MM.1S (cell line): ENCODE measurements at regions not wholly inside any gene's neighbourhood (a gene's known extent, or its start where the extent isn't known, plus 50 kb on each side); places are given as distances from the start of the nearest gene placed in this dataset.

Source experiments
- EZH2 ChIP-seq: fragments of 300-600 bp; sonication (generic); optimal IDR thresholded peaks from 2 replicates; pipeline ENCODE3; 2017; ENCODE audit warnings: low read depth, mild to moderate bottlenecking, antibody characterized with exemption, low read length, mixed read lengths
- EZH2phosphoT487 ChIP-seq: fragments of 300-600 bp; sonication (generic); IDR thresholded peaks from 2 replicates; pipeline ENCODE4 v1.6.1; 2018; ENCODE audit warnings: antibody characterized with exemption, low read length
- TF ChIP-seq, protein P1 (sequence below): fragments of 300-600 bp; sonication (generic); IDR thresholded peaks from 2 replicates; pipeline ENCODE4 v1.5.1; 2016; ENCODE audit warnings: antibody characterized with exemption, low read length, mixed read lengths

DNA sequence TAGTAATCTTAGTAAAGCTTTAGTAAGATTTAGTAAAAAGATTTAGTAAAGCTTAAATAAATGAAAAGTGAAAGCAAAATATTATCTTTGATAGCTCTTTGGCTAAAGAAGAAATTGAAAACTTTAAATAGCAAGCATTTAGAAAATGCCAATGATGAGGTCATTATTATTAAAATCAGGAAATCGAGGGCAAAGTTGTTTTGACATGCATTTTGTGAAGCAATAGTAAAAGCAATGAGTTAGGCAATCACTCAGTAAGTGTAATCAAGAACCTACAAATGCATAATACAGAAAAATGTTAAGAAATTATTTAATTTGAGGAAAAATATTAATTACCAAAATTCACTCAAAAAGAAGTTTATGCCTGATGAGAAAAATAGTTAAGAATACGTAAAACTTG is 280.3 kb upstream of the MME start:
- TF ChIP-seq EZH2phosphoT487 (no peak), EZH2 (no peak)
- TF ChIP-seq, protein P1, sequence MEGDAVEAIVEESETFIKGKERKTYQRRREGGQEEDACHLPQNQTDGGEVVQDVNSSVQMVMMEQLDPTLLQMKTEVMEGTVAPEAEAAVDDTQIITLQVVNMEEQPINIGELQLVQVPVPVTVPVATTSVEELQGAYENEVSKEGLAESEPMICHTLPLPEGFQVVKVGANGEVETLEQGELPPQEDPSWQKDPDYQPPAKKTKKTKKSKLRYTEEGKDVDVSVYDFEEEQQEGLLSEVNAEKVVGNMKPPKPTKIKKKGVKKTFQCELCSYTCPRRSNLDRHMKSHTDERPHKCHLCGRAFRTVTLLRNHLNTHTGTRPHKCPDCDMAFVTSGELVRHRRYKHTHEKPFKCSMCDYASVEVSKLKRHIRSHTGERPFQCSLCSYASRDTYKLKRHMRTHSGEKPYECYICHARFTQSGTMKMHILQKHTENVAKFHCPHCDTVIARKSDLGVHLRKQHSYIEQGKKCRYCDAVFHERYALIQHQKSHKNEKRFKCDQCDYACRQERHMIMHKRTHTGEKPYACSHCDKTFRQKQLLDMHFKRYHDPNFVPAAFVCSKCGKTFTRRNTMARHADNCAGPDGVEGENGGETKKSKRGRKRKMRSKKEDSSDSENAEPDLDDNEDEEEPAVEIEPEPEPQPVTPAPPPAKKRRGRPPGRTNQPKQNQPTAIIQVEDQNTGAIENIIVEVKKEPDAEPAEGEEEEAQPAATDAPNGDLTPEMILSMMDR, result no peak
